ENCODE measurements at regions not wholly inside any gene's neighbourhood (a gene's known extent, or its start where the extent isn't known, plus 50 kb on each side); places are given as distances from the start of the nearest gene placed in this dataset.

DNA sequence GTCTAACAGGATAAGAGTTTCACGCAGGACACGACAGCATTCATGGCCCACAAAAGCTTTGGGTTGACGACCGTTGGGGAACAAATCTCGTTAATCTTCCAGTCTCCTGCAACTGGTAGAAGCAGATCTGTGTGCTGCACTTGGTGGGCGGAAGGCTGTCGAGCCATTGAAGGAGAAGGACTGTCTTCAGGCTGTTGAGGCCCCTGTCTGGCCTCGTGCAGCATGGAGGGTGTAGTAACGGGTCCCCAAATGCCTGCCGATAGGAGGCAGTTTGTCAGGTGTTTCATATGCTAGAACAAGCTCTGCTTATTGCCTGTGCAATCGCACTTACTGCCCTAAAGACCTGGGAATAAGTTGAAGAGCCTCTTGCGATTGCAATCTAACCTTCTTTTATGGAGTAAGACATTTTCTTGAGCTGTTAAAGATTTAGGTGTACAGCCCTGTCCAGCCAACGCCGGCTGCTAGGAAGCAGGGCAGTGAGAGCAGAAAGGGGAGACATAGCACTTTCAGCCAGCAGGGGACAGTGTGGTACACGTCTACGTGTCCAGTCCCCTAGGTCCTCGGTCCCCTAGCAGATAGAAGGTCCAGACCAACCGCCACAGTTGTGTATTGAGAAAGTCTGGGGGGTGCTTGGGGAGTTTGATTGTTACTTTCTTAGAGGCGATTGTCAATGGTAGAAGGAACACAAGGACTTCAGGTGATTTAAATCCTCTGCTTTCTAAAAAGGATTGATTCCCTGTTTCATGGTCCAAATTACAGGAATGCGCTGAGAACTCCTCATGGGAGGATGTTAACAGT, 102.3 kb upstream of the TMPRSS2 start (continued):
- TF ChIP-seq, protein P1, sequence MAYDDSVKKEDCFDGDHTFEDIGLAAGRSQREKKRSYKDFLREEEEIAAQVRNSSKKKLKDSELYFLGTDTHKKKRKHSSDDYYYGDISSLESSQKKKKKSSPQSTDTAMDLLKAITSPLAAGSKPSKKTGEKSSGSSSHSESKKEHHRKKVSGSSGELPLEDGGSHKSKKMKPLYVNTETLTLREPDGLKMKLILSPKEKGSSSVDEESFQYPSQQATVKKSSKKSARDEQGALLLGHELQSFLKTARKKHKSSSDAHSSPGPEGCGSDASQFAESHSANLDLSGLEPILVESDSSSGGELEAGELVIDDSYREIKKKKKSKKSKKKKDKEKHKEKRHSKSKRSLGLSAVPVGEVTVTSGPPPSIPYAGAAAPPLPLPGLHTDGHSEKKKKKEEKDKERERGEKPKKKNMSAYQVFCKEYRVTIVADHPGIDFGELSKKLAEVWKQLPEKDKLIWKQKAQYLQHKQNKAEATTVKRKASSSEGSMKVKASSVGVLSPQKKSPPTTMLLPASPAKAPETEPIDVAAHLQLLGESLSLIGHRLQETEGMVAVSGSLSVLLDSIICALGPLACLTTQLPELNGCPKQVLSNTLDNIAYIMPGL (CRISPR knock-in tag; IDR thresholded peaks at IDR 0.05; ENCODE audit: borderline replicate concordance in 1 of 2, low read depth in 1 of 2) = peak; percentile 52; a peak in 1 of 4 replicates
- no peak for TF ChIP-seq FIP1L1 (IDR thresholded peaks at IDR 0.05; ENCODE audit: borderline replicate concordance, insufficient read depth, low read depth, low read length)
- TF ChIP-seq TEAD3 (CRISPR knock-in tag; optimal IDR thresholded peaks at IDR 0.05; ENCODE audit: borderline replicate concordance) = peak; percentile 23
- peak; percentile 43; the same call in 1 of the 2 replicates for TF ChIP-seq ZNF614 (CRISPR knock-in tag; IDR thresholded peaks at IDR 0.05; ENCODE audit: borderline replicate concordance)
- TF ChIP-seq KDM4B (CRISPR knock-in tag; IDR thresholded peaks at IDR 0.05) = no peak
- TF ChIP-seq FOSL2 (CRISPR knock-in tag; IDR thresholded peaks at IDR 0.05) = 0 out of 2 replicates have a peak, but pooled peaks have one; percentile 12
- TF ChIP-seq STAG1 (CRISPR knock-in tag; IDR thresholded peaks at IDR 0.05) = peak; percentile 94
- TF ChIP-seq CREM (IDR thresholded peaks at IDR 0.05) = peak; percentile 43; the same call in 1 of the 2 replicates
- no peak for TF ChIP-seq CREM (CRISPR knock-in tag; IDR thresholded peaks at IDR 0.05)
- TF ChIP-seq, protein P2, sequence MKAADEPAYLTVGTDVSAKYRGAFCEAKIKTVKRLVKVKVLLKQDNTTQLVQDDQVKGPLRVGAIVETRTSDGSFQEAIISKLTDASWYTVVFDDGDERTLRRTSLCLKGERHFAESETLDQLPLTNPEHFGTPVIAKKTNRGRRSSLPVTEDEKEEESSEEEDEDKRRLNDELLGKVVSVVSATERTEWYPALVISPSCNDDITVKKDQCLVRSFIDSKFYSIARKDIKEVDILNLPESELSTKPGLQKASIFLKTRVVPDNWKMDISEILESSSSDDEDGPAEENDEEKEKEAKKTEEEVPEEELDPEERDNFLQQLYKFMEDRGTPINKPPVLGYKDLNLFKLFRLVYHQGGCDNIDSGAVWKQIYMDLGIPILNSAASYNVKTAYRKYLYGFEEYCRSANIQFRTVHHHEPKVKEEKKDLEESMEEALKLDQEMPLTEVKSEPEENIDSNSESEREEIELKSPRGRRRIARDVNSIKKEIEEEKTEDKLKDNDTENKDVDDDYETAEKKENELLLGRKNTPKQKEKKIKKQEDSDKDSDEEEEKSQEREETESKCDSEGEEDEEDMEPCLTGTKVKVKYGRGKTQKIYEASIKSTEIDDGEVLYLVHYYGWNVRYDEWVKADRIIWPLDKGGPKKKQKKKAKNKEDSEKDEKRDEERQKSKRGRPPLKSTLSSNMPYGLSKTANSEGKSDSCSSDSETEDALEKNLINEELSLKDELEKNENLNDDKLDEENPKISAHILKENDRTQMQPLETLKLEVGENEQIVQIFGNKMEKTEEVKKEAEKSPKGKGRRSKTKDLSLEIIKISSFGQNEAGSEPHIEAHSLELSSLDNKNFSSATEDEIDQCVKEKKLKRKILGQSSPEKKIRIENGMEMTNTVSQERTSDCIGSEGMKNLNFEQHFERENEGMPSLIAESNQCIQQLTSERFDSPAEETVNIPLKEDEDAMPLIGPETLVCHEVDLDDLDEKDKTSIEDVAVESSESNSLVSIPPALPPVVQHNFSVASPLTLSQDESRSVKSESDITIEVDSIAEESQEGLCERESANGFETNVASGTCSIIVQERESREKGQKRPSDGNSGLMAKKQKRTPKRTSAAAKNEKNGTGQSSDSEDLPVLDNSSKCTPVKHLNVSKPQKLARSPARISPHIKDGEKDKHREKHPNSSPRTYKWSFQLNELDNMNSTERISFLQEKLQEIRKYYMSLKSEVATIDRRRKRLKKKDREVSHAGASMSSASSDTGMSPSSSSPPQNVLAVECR (CRISPR knock-in tag; IDR thresholded peaks at IDR 0.05; ENCODE audit: borderline replicate concordance) = 0 out of 2 replicates have a peak, but pooled peaks have one; percentile 16

Data from HepG2 (cell line).